Sciatic nerve (tissue), 2 donors: ENCODE measurements at regions not wholly inside any gene's neighbourhood (a gene's known extent, or its start where the extent isn't known, plus 50 kb on each side); places are given as distances from the start of the nearest gene placed in this dataset.
"Not testable (repeated sequence)": the region's sequence is repeated elsewhere in the genome, so short reads cannot be mapped to it uniquely, and the experiment has no call there.

Experiments
- ATAC-seq: fragments of 200-7000 bp; cut with Tn5 transposase; one replicate; pipeline ENCODE4 v1.9.1; 2020; ENCODE audit warnings: mild to moderate bottlenecking, moderate library complexity
- DNase-seq: peaks from one replicate; pipeline ENCODE4 v3.0.0-alpha.2; 2020; ENCODE audit warnings: low spot score
- intact Hi-C: fragments of 100-400 bp; cut with DNase I; formaldehyde crosslinking; loops from one replicate; pipeline ENCODE4 v1.14.2; 2022
- donor health status: DM: no; HTN: no; CAD: no.
- donor health status: DM: no; HTN: no; CAD: no.

GRCh38 chr12:131295559-131295958, 341.9 kb downstream of the ADGRD1 start:
- intact Hi-C loops, ATAC-seq: not testable (repeated sequence)
- DNase-seq: peak; percentile 32

- intact Hi-C loops, ATAC-seq, DNase-seq: not testable (repeated sequence)
These were observed 342.4 kb downstream of the ADGRD1 start for GRCh38 chr12:131296136-131296535.

DNA sequence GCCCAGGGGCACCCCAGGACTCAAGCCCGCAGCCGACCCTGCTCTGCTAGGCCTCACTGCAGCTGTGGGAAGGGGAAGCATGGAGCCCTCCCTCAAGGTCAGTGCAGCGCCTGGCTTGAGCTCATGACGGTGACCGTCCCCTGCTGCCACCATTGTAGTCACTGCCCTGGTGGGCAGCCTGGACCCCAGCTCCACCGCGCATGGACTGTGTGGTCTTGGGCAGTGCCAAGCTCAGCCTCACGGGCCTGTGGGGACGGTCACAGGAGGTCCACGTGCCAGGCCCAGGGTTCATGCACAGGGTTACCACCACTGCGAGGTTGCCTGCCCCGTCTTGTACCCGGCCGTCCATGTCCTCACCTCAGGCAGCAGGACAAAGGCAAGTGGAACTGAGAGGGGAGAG, 342.9 kb downstream of the ADGRD1 start:
- DNase-seq (peak; percentile 56), ATAC-seq (peak; percentile 36)
- intact Hi-C loops: not testable (repeated sequence)

- DNase-seq, intact Hi-C loops: not testable (repeated sequence)
- peak; percentile 57 for ATAC-seq
These were observed 345.0 kb downstream of the ADGRD1 start for GRCh38 chr12:131298526-131299369.

DNA sequence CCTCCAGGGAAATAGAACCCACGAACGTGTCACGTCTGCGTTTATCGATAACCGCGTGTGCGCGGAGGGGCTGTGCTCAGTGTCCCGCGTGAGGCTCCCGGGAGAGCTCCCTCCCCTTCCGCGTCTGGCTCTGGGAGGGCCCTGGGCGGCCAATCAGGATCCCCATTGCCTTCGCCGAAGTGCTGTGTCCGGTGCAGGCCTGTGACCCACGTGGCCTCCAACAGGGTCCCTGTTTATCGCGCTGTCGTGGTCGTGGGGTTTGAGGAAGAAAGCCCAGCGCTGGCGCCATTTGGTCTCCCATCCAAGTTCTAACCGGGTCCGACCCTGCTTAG, 345.6 kb downstream of the ADGRD1 start:
- DNase-seq, intact Hi-C loops: not testable (repeated sequence)
- ATAC-seq: peak; percentile 60

DNA sequence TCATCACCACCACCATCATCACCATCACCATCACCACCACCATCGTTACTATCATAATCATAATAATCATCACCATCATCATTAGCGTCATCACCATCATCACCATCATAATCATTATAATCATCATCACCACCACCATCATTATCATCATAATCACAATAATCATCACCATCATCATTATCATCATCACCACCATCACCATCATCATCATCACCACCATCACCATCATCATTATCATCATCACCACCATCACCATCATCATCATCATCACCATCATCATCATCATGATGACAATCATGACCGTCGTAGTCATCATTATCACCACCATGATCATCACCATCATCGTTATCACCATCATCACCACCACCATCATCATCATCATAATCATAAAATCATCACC, 349.9 kb downstream of the ADGRD1 start:
- ATAC-seq, intact Hi-C loops, DNase-seq: not testable (repeated sequence)

- ATAC-seq, DNase-seq, intact Hi-C loops: not testable (repeated sequence)
These were observed 350.9 kb downstream of the ADGRD1 start for GRCh38 chr12:131304642-131305041.

DNA sequence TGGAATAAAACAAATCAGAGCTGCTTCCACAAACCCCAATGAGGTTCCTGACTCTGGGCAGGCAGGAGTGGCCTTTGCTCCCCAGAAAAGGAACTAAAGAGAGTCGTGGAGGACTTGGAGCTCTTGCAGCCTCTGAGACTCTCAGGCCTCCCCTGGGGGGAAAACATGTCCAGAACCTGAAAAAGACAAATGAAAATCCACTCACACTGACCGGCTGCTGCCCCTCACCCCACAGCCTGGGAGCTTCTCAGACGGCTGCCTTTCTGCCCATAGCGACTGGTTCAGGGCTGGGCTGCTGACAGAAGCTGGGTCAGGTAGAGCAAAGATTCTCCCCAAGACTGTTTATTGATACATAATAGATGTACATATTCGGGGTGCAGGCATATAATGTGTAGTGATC, 356.0 kb downstream of the ADGRD1 start:
- ATAC-seq: no peak
- peak; percentile 27 for DNase-seq
- intact Hi-C loops: loop anchor here (5.0 kb wide), 1 partner anchor 333 kb away; no protein-coding TSS in a partner anchor

- intact Hi-C loops: loop anchor here (5.0 kb wide), 1 partner anchor 332 kb away; no protein-coding TSS in a partner anchor
- ATAC-seq: not testable (repeated sequence)
- peak; percentile 18 for DNase-seq
These were observed 356.7 kb downstream of the ADGRD1 start for GRCh38 chr12:131310227-131310969.

- peak; percentile 35 for DNase-seq
- intact Hi-C loops: loop anchor here (5.0 kb wide), 1 partner anchor 331 kb away; no protein-coding TSS in a partner anchor
- peak; percentile 42 for ATAC-seq
These were observed 357.6 kb downstream of the ADGRD1 start for GRCh38 chr12:131311279-131311722.

DNA sequence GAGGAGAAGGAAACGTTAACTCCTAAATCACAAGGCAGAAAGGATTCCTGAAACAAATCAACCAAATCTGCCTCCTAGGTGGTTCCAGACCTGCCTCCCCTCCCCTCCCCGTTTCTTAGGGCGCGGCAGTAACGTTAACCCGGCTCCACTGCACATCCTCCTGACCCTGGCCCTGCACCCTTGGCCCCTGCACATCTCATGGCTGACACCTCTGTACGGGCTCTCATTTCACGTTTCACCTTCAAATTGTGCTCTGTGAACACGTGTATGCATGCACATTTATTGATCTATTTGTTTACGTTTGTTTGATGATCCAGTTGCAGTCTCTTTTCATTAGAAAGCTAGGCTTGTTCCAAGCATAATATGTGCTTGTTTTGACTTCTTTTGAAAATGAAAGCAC, 358.1 kb downstream of the ADGRD1 start:
- DNase-seq (peak; percentile 31), ATAC-seq (no peak)
- intact Hi-C loops: loop anchor here (5.0 kb wide), 1 partner anchor 331 kb away; no protein-coding TSS in a partner anchor

GRCh38 chr12:131312382-131312781, 358.7 kb downstream of the ADGRD1 start:
- intact Hi-C loops: loop anchor here (5.0 kb wide), 1 partner anchor 330 kb away; no protein-coding TSS in a partner anchor
- ATAC-seq: not testable (repeated sequence)
- DNase-seq: peak; percentile 39

DNA sequence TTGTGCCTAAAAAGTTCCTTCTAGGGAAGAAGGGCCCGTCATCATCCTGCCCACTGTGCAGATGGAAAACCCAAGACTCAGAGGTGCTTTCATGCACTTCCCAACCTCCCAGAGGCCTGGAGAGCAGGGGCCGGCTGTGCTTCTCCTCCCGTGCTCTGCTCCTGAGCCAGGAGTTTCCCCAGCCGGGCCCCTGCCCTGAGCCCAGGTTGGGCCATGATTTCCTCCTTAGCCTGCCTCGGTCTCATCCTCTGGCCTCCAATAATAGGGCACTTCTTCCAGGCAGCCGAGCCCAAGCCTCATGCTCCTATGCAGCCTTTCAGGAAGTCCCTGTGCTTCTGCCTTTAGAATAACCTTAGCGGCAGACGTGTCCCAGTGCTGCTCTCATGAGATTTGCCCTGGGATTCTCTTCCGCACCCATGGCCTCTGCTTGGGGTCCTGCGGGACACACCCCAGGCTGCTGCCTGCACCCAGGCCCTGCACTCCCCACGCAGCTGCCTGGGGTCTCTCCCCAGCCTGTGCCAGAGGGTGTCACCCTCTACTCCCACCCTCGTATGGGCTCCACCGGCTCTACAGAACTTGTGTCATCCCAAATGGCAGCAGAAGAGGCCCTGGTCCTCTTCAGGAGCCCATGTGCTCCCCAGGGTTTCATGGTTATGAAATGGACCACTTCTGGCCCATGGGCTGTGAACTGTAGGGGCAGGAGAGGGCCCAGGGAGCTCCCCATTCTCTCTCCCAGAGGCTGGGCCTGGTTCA, 359.3 kb downstream of the ADGRD1 start:
- intact Hi-C loops: loop anchor here (5.0 kb wide), 1 partner anchor 329 kb away; no protein-coding TSS in a partner anchor
- ATAC-seq (no peak), DNase-seq (peak; percentile 35)

GRCh38 chr12:131313635-131314034, 359.9 kb downstream of the ADGRD1 start:
- intact Hi-C loops: loop anchor here (5.0 kb wide), 1 partner anchor 329 kb away; no protein-coding TSS in a partner anchor
- ATAC-seq (no peak), DNase-seq (peak; percentile 31)

DNA sequence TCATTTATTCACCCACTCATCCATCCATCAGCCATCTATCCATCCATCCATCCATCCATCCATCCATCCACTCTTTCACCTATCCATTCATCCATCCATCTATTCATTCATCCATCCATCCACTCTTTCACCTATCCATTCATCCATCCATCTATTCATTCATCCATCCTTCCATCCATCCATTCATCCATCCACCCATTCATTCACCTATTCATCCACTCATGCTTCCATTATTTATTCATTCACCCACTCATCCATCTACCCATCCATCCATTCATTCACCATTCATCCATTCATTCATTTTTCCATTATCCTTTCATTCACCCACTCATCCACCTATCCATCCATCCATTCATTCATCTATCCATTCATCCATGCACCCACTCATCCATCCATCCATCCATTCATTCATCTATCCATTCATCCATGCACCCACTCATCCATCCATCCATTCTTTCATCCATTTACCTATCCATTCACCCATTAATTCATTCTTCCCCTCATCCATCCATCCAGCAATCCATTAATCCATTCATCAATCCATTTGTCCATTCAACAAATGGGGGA, 360.9 kb downstream of the ADGRD1 start:
- ATAC-seq (no peak), DNase-seq (no peak)
- intact Hi-C loops: loop anchor here (5.0 kb wide), 1 partner anchor 328 kb away; no protein-coding TSS in a partner anchor

DNA sequence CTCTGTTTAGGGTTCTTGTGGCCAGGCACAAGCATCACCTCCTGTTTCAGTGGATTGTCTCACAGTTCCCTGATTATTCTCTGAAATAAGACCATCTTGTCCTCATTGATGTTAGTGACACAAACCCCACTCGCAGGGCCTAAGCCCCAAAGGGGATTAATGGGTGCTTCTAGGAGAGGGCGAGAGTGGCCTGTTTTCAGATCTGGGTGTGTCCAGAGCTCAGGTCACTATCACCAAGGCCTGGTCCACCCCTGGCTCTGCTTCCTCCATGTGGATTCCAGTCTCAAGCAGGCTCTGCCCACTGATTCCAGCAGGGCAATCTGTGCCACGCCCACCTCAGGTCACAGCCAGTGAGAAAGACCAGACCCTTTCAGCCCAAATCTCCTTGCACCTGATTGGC, 361.9 kb downstream of the ADGRD1 start:
- intact Hi-C loops: no loop called here
- ATAC-seq (no peak), DNase-seq (no peak)

- ATAC-seq (no peak), DNase-seq (no peak)
- intact Hi-C loops: no loop called here
These were observed 362.7 kb downstream of the ADGRD1 start for GRCh38 chr12:131316388-131316787.

GRCh38 chr12:131318045-131318685, 364.5 kb downstream of the ADGRD1 start:
- no peak for DNase-seq
- intact Hi-C loops: no loop called here
- no peak for ATAC-seq
